Body of pancreas (tissue), 4 donors: ENCODE measurements at regions not wholly inside any gene's neighbourhood (a gene's known extent, or its start where the extent isn't known, plus 50 kb on each side); places are given as distances from the start of the nearest gene placed in this dataset.
"Not testable (repeated sequence)": the region's sequence is repeated elsewhere in the genome, so short reads cannot be mapped to it uniquely, and the experiment has no call there.

Experiments
- ATAC-seq: fragments of 150-250 bp; one replicate; pipeline ENCODE4 v1.9.1; 2016
- DNase-seq, 4 donors: peaks; one replicate each; pipeline ENCODE4 v3.0.0-alpha.2; 2019
- H3K27ac ChIP-seq, 4 donors: fragments of 200-600 bp; sonication (generic); 1 replicate in 3 of 4; 2 replicates in 1 of 4; pipeline versions ENCODE4 v1.5.1 to v1.6.1; 2016 to 2019; ENCODE audit warnings: mild to moderate bottlenecking in 1 of 4, mixed read lengths in 1 of 4, moderate library complexity in 1 of 4
- H3K27me3 ChIP-seq, 2 donors: fragments of 200-600 bp; sonication (generic); one replicate each; pipeline ENCODE4 v1.6.0; 2016; ENCODE audit warnings: mild to moderate bottlenecking in 1 of 2
- H3K36me3 ChIP-seq, 2 donors: fragments of 200-600 bp; sonication (generic); replicated peaks in 1 of 2; 2 replicates each; pipeline ENCODE4 v1.5.1; 2016; ENCODE audit warnings: low read depth in 2 of 2; ENCODE audit not compliant: insufficient read depth in 1 of 2
- H3K4me1 ChIP-seq: fragments of 200-600 bp; sonication (generic); one replicate; pipeline ENCODE4 v1.6.0; 2016
- H3K4me3 ChIP-seq, 2 donors: fragments of 200-600 bp; sonication (generic); 1 replicate in 1 of 2; 2 replicates in 1 of 2; pipeline ENCODE4 v1.5.1; 2016 to 2019
- H3K9me3 ChIP-seq, 3 donors: fragments of 200-600 bp; sonication (generic); 1 replicate in 2 of 3; 2 replicates in 1 of 3; pipeline ENCODE4 v1.5.1; 2016
- POLR2A ChIP-seq, 3 donors: fragments of 450-650 bp; IDR thresholded peaks; one replicate each; pipeline ENCODE4 v1.6.1; 2016; ENCODE audit warnings: antibody characterized with exemption in 3 of 3, mild to moderate bottlenecking in 2 of 3
- WGBS, 2 donors: methylation state at CpG; one replicate each; pipeline ENCODE4 v1.1.5; 2017; 5-methylcytosine and 5-hydroxymethylcytosine counted together
- intact Hi-C: fragments of 100-400 bp; cut with DNase I; formaldehyde crosslinking; loops from one replicate; pipeline ENCODE4 v1.15.1; 2023
- TF ChIP-seq, protein P1 (sequence below), 7 experiments: fragments of 450-650 bp in 4 of 7; fragments of 200-600 bp in 3 of 7; sonication (generic) in 3 of 7; IDR thresholded peaks; one replicate each; pipeline ENCODE4 v1.5.1; 2016 to 2019; ENCODE audit warnings: antibody characterized with exemption in 7 of 7

DNA sequence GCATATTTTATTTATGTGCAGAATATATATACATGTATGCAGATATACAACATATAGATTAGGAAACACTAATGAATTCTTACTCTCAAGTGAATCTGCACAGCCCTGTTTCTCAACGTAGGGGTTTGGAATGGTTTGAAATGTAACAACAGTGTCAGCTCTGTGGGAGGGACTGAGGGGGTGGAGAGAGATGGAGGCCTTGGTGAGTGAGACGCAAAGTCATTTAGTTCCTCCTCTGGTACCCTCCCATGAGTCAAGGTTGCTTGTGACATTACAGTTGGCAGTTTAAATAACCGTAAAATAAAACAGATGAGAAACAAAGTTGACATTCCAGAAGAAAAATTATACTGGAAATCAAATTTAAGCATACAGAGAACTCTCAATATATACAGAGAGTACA is 313.0 kb upstream of the PRKD1 start:
- no peak for ATAC-seq
- intact Hi-C loops = no loop called here
- WGBS, 2 donors = 44 to 52% methylated on average over 3 of the region's 3 CpGs

DNA sequence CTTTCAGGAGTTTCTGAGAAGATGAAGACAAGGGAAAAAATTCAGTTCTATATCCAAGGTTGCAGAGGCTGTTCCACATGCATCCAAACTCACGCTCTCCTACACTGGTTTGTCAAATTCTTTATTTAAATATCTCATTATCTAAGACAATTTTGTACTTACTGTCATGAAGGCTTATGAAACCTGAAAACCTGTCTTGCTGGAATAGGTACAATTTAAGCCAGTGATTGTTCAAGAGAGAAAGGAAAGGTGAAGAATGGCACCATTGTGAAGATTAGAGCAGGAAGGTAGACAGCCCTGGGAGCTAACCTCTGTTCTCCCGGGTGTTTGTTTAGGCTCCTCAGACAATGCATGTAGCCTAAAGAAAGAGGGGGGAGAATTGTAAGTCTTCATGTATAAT is 315.1 kb upstream of the PRKD1 start:
- Histone ChIP-seq H3K4me1 (no peaks in the 10 kb centered on the region), H3K36me3 (no peaks in the 10 kb centered on the region), H3K9me3 (no peaks in the 10 kb centered on the region), H3K27ac (no peak overlapping the region), H3K27me3 (no peaks in the 10 kb centered on the region), H3K4me3 (no peak overlapping the region)
- ATAC-seq (no peak), DNase-seq (no peak)
- TF ChIP-seq, protein P1, sequence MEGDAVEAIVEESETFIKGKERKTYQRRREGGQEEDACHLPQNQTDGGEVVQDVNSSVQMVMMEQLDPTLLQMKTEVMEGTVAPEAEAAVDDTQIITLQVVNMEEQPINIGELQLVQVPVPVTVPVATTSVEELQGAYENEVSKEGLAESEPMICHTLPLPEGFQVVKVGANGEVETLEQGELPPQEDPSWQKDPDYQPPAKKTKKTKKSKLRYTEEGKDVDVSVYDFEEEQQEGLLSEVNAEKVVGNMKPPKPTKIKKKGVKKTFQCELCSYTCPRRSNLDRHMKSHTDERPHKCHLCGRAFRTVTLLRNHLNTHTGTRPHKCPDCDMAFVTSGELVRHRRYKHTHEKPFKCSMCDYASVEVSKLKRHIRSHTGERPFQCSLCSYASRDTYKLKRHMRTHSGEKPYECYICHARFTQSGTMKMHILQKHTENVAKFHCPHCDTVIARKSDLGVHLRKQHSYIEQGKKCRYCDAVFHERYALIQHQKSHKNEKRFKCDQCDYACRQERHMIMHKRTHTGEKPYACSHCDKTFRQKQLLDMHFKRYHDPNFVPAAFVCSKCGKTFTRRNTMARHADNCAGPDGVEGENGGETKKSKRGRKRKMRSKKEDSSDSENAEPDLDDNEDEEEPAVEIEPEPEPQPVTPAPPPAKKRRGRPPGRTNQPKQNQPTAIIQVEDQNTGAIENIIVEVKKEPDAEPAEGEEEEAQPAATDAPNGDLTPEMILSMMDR (IDR thresholded peaks at IDR 0.05) = no peak
- TF ChIP-seq POLR2A (IDR thresholded peaks at IDR 0.05) = no peak
- WGBS, 2 donors = 35 to 45% methylated on average over 2 of the region's 2 CpGs
- intact Hi-C loops = no loop called here

More for the DNA sequence above, 313.0 kb upstream of the PRKD1 start:
- Histone ChIP-seq H3K27ac (no peak overlapping the region), H3K9me3 (no peaks in the 10 kb centered on the region), H3K36me3 (no peaks in the 10 kb centered on the region), H3K27me3 (no peaks in the 10 kb centered on the region), H3K4me1 (no peaks in the 10 kb centered on the region), H3K4me3 (no peak overlapping the region)
- no peak for DNase-seq
- TF ChIP-seq, protein P1 (IDR thresholded peaks at IDR 0.05) = no peak
- no peak for TF ChIP-seq POLR2A (IDR thresholded peaks at IDR 0.05)

DNA sequence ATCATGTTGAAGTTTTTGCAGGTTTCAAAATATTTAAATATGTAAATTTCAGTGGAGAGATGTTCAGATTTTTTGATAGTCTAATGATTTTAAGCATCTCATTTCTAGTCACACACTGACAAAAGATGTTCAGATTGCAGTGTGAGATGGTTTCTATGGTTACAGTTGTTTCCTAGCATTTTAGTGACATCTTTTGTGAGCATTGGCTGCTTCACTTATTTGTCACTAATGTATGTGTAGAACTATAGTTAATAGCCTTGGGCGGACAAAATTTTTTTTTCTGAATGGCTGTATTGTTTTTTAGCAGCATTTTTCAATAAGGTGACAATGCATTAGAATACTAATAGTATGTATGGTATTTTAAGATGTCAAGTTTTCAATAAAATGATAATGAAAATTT is 315.6 kb upstream of the PRKD1 start:
- Histone ChIP-seq H3K27ac (no peak overlapping the region), H3K9me3 (no peaks in the 10 kb centered on the region), H3K27me3 (no peaks in the 10 kb centered on the region), H3K4me3 (no peak overlapping the region), H3K36me3 (no peaks in the 10 kb centered on the region), H3K4me1 (no peaks in the 10 kb centered on the region)
- no peak for TF ChIP-seq POLR2A (IDR thresholded peaks at IDR 0.05)
- TF ChIP-seq, protein P1 (IDR thresholded peaks at IDR 0.05) = no peak
- ATAC-seq (no peak), DNase-seq (no peak)
- intact Hi-C loops = no loop called here
- WGBS, 2 donors = 88 to 90% methylated on average over 1 of the region's 1 CpG

DNA sequence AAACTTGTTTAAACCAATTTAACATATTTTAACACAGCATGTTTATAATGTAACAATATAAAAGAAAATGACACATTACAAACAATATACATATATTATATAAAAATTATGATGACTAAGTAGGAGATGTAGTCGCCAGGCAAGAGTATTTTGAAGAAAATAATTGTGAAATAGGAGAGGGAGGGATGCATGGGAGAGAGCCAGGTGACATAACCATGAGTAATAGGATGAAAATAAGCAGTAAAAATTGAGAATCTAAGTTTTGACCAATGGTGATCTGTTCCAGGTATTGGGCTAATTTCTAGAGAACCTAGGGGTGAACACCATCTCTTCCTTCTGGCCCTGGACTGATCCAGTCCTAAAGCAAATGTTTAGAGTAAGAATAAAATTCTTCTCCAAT is 315.2 kb upstream of the G2E3 start:
- no peaks in the 10 kb centered on the region for H3K36me3 ChIP-seq
- no peaks in the 10 kb centered on the region for H3K4me1 ChIP-seq
- WGBS, 2 donors = 0% methylated on average over 1 of the region's 1 CpG
- H3K27ac ChIP-seq = no peak overlapping the region
- H3K27me3 ChIP-seq = no peaks in the 10 kb centered on the region
- H3K4me3 ChIP-seq = no peak overlapping the region
- ATAC-seq (no peak), DNase-seq (no peak)
- no peak for TF ChIP-seq POLR2A (IDR thresholded peaks at IDR 0.05)
- TF ChIP-seq, protein P1 (IDR thresholded peaks at IDR 0.05) = no peak
- intact Hi-C loops = no loop called here
- H3K9me3 ChIP-seq = no peaks in the 10 kb centered on the region

DNA sequence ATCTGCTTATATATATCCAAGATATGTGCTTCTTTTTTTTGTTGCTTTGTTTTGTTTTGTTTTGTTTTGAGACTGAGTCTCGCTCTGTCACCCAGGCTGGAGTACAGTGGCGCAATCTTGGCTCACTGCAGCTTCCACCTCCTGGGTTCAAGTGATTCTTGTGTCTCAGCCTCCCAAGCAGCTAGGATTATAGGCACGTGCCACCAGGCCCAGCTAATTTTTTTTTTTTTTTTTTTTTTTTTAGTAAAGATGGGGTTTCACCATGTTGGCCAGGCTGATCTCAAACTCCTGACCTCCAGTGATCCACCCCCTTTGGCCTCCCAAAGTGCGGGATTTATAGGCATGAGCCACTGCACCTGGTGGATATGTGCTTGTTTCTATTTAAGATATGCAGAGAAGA is 314.6 kb upstream of the G2E3 start:
- H3K36me3 ChIP-seq, intact Hi-C loops, H3K4me3 ChIP-seq, DNase-seq, H3K9me3 ChIP-seq, H3K27me3 ChIP-seq, H3K4me1 ChIP-seq, H3K27ac ChIP-seq, ATAC-seq: not testable (repeated sequence)
- 87 to 89% methylated on average over 4 of the region's 4 CpGs for WGBS, 2 donors
